ENCODE measurements at regions not wholly inside any gene's neighbourhood (a gene's known extent, or its start where the extent isn't known, plus 50 kb on each side); places are given as distances from the start of the nearest gene placed in this dataset.
"Not testable (repeated sequence)": the region's sequence is repeated elsewhere in the genome, so short reads cannot be mapped to it uniquely, and the experiment has no call there.

GRCh38 chr1:30550365-30551220 lies 172.8 kb downstream of the MATN1 start:
- DNase-seq: no peak

DNA sequence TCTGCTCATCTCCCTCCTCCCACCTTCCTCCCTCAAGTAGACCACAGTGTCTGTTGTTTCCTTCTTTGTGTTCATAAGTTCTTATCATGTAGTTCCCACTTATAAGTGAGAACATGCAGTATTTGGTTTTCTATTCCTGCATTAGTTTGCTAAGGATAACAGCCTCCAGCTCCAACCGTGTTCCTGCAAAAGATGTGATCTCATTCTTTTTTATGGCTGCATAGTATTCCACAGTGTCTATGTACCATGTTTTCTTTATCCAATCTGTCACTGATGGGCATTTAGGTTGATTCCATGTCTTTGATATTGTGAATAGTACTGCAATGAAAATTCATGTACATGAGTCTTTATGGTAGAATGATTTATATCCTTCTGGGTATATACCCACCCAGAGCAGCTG lies 173.5 kb downstream of the MATN1 start:
- not testable (repeated sequence) for DNase-seq

DNA sequence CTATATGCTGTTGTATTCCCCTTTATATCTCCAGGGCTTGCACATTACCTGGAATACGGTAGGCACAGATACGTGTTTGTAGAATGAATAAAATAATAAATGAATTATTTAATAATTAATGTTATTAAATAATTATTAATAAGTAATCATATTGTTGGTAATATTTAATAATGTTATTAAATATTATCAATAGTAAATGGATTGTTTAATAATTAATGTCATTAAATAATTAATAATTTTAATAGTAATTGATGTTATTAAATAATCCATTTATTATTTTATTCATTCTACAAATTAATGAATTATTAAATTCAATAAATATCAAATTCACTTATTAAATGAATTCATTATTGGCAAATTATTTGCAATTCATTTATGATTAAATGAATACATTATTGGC lies 175.1 kb downstream of the MATN1 start:
- no peak for DNase-seq

DNA sequence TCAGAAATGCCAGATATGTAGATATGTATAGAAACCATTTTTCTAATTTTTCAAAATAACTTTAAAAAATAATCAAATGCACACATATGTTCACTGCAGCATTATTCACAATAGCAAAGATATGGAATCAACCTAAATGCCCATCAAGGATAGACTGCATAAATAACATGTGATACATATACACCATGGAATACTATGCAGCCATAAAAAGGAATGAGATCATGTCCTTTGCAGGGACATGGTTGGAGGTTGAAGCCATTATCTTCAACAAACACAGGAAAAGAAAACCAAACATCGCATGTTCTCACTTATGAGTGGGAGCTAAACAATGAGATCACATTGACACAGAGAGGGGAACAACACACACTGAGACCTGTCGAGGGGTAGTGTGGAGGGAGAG lies 176.1 kb downstream of the MATN1 start:
- not testable (repeated sequence) for DNase-seq

GRCh38 chr1:30545365-30545764 lies 178.0 kb downstream of the MATN1 start:
- DNase-seq: no peak

- no peak for DNase-seq
Observed at GRCh38 chr1:30541721-30542485, 181.5 kb downstream of the MATN1 start.

- DNase-seq: no peak
Observed at GRCh38 chr1:30540611-30541192, 182.7 kb downstream of the MATN1 start.

- DNase-seq: no peak
Observed at GRCh38 chr1:30539884-30540283, 183.5 kb downstream of the MATN1 start.

DNA sequence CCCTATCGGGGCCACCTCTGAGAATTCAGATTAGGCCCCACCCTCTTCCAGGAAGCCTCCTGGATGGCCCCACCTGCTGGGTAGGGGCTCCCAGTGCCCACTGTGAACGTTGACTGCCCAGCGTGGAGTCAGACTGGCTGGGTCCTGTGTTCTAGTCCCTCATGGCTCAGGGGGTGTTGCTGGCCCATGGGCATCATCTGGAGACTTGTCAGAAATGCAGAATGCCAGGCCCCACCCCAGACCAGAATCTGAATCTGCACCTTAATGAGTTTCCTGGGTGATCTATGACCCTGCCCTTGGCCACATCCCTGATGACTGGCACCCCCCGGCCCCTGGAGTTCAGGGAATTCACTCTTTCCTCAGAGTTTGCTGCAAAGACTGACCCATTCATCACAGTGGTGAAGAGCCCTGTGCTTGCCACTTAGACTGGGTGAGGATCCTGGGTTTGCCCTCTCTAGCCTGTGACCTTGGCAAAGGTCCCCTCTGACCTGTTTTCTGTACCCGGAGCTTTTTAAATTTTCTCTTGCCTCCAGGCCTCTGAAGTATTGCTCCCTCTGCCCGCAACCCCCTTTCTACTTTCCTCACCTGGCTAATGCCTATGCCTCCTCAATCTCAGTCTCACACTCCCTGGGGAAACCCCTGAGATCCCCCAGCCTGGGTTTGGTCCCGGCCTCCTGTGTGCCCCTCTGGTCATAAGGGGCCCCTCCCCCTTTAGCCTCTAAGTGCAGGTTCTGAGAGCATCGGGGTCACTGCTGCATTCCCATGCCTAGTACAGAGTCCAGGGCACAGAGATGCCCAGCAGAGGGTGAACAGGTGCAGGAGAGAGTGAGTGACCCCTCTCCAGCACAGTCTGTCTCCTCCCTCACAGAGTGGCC lies 184.2 kb downstream of the MATN1 start:
- DNase-seq: no peak

DNA sequence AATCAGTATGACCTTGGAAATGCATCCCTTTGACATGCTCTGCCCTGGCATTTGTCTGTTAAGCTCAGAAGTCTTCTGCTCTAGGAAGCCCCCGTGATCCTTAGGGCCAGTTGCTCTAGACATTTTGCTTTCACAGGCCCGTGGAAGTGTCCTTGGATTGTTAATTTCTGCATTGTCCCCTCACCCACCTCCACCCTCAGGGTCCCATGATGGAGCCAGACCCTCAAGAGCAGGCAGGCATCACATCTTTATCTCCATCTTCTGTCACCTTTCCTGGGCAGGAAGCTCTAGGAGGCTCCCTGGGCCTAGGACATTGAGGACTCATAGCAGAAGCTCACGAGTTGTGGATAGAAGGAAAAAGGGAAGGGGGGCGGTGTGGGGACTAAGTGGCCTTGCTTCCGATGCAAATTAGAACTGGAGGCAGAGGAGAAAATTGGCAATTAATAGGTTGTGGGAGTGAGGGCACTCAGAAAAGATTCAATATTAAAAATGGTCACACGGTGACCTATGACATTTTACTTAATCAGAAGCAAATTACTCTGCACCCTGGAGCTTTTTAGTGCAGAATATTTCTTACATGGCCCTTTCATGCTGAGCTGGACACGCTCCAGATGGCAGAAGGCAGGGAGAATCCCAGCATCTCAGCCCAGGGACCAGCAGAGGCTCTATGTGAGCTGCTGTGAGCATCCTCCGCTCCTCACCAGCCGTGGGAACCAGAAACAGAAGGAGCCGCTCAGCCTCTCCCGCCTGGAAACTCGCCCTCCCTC lies 185.0 kb downstream of the MATN1 start:
- DNase-seq: no peak

GRCh38 chr1:30537279-30537678 lies 186.1 kb downstream of the MATN1 start:
- no peak for DNase-seq

GRCh38 chr1:30536530-30536929 lies 186.9 kb downstream of the MATN1 start:
- no peak for DNase-seq

- DNase-seq: no peak
Observed at GRCh38 chr1:30535595-30536325, 187.6 kb downstream of the MATN1 start.

DNA sequence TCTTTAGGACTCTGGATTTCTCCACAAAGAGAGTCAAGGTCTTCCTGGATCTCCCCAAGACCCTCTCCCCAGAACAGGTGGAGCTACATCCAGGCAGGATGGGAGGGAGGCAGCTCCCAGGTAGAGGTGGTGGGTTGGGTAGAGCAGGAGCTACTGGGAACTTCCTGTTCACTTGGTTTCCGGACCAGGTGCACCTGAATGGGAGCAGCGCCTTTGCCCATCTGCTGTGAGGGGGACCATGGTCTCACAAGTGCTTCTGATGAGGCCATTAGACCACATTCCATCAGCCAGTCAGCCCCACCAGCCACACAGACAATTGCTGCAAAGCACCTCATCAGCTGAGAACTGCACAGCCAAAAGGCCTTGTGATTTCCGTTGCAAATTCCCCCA lies 188.8 kb downstream of the MATN1 start:
- no peak for DNase-seq

- DNase-seq: no peak
Observed at GRCh38 chr1:30533796-30534550, 189.4 kb downstream of the MATN1 start.

GRCh38 chr1:30533141-30533540 lies 190.2 kb downstream of the MATN1 start:
- no peak for DNase-seq

- DNase-seq: no peak
Observed at GRCh38 chr1:30532621-30533020, 190.8 kb downstream of the MATN1 start.

- peak; percentile 3 for DNase-seq
Observed at GRCh38 chr1:30527511-30528140, 195.8 kb downstream of the MATN1 start.

DNA sequence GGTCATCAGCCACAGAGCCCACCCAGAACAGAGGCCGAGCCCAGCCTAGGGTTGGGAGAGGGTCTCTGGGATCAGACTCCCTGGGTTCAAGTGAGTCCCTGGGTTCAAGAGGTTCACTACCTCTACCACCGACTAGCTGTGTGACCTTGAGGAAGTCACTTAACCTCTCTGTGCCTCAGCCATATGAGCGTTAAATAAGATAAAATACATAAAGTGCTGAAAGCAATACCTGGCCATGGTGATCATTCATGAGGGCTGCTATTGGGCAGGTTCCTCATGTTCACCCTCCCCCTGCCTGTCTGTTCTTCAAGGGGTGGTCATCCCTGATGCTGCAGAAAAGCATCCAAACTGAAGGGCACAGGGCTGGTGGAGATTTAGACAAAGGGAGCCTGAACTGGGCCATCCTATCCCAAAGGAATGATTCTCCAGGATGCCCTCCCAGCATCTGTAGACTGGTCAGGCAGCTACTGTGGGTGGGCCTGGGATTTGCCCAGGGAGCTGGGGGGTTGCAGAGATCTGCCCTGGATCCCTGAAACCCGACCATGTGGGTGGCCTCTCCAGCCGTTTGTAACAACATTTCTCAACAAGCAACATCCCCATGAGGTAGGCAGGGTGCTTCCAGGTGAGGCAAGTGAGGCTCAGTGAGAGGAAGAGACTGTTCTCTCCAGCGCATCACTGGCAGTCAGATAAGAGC lies 196.6 kb downstream of the MATN1 start:
- DNase-seq: no peak

Data from hematopoietic multipotent progenitor cell treated with erythropoietin and hydrocortisone succinate and interleukin-3 and kit ligand, for 4 days (in vitro differentiated cells).